NCI-H2227 (cell line): ENCODE measurements at regions not wholly inside any gene's neighbourhood (a gene's known extent, or its start where the extent isn't known, plus 50 kb on each side); places are given as distances from the start of the nearest gene placed in this dataset.
A peak's percentile ranks its signal among the peaks of the same experiment; 100 is the strongest.
"Not testable (repeated sequence)": the region's sequence is repeated elsewhere in the genome, so short reads cannot be mapped to it uniquely, and the experiment has no call there.

Experiments
- DNase-seq: peaks from one replicate; lab custom pipeline; 2025; ENCODE audit not compliant: unreplicated experiment; lab: John Stamatoyannopoulos, UW

DNA sequence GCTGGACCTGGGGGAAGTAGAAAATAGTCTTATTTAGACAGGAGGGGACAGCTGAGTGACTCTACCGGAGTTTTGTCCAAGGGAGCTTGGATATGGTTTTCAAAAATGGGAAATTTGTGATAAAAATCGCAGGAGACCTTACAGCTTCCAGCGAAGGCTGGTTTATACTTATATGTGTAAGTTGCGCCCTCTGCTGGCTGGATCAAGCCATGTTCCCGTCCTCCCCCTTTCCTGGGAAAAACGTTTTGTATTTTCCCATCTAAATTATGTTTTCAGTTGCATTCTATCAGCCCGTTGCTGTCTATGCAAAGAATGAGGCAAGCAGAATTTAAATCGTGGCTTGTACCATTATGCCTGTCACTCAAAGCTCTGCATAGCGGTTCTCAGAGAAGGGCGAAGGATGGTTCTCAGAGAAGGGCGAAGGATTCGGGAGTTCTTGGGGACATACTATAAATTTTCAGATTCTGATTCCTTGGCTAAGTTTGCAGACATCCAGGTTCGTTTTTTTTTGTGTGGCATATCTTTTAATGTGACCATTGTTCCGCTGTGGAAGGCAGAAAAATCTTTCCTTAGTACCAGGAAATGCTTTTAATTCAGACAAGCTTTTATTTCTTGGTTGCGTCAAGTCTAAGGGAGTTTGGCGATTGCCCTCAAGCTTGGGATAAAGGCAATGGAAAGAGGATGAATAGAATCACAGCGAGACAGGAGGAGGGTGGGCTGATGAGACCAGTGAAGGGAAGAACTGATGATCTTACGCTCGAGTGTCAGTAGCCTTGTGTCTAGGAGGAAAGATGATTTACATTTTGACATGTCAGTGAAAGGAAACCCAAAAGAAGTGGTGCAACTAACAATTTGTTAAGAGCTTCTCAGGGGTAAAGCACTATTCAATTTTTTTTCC, 128.5 kb upstream of the ARX start:
- DNase-seq: peak; percentile 78

DNA sequence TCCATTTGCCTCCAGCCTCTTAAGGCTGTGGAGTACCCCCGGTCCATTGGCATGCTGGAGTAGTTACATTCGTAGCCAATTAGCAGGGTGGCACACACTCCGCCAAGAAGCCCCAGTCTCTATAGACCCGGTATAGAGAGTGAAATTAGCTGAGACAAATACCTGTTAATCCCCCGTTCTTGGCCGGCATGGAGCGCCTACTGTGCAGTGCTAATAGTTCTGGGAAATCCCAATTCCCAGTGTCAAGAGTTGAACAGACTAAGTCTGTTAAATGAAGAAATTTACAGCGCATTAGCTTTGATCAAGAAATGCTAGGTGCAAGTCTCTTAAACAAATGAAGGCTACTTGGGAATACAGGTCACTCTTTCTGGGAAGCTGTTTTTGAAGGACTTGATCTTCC, 127.8 kb upstream of the ARX start:
- DNase-seq: no peak

DNA sequence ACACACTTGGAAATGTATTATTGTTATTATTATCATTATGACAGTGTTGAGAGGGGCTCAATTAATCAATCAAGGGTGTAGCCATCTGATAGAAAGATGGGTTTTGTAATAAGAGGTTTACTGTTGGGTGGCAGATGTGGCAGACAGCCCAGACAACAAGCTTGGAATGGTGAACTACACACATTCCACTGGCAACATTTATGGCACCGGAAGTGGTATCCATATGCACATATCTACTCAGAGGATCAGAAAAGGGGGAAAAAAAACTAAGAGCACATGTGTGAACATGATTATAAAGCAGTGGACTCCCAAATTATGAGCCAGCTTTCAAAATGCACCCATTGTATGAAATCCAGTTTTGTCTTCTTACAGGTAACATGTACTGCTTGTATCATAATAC, 125.9 kb upstream of the ARX start:
- no peak for DNase-seq

DNA sequence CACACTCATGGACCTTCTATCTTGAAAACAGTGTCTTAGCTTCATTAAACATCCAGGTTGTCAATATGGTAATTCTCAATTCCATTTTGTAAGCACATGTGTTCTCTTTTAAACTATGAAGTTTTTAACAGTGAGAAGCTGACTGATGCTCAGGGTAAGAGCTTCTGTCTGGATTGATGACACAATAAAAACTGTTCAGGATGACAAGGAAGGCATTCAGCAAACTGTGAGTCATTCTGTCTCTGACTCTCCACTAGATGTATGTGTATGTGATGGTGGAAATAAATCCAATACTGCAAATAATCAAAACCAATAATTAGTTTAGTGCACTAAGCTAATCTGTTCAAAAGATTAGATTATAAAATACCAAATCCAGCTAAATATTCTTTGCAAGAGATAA, 115.3 kb upstream of the ARX start:
- DNase-seq: no peak

DNA sequence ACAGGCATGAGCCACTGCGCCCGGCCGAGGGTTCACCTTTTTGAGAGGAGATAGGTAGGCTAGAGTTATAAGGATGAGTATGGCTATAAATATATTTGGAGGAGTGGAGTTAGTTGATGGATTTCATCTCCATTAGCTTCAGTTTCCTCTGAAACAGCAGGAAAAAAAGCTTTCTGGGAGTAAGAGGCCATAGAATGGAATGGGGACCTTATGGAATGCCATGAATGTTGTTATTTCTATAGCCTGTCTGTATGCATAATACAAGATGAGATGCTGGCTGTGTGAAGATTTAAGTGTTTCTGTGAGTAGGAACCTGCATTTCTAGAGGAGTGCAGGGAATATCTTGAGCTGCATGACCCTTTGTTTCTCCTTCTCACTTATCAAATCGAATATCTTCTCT, 114.9 kb upstream of the ARX start:
- no peak for DNase-seq

DNA sequence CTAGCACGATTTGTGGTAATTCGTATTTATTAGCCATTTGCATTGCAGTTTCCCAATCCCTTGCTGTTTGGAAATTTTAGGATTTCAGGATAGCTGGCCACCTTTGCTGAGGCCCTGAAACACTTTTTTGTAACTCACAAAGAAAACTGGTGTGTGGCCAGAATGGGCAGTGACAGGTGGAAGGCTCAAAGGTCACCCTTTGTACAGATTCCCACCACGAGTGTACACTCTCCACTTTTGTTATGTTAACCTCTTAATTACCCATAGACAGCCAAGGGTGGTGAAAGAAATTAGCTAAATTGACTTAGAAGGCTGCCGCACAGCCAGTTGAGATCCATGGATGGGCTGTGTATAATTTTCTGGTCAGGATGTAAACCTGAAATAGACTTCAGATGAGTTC, 109.7 kb upstream of the ARX start:
- no peak for DNase-seq

DNA sequence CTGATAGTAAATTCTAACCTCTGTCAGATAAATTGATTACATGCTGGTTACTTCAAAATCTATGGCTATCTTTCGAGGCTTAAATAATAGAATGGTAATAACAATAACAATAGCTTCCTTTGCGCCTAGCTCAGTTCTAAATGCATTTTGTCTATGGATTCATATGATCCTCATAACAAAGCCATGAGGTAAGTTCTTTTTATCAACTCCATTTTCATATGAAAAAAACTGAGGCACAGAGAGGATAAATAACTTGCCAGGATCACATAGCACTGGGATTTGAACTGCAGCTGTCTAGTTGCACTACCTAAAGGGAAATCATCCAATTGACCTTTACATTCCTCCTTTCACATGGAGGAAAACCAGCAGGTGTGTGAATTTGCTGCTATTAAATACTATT, 108.6 kb upstream of the ARX start:
- no peak for DNase-seq

DNA sequence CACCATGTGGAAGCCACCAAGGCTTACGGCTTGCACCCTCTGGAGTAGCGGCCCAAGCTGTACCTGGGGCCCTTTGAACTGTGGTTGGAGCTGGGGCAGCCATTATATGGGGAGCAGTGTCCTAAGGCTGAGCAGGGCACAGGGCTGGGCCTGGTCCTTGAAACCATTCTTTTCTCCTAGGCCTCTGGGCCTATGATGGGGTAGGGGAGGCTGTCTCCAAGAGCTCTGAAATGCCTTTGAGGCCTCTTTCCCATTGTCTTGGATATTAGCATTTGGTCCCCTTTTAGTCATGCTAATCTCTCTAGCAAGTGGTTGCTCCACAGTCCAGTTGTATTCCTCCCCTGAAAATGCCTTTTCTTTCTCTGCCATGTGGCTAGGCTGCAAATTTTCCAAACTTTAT, 96.4 kb upstream of the ARX start:
- DNase-seq: no peak

DNA sequence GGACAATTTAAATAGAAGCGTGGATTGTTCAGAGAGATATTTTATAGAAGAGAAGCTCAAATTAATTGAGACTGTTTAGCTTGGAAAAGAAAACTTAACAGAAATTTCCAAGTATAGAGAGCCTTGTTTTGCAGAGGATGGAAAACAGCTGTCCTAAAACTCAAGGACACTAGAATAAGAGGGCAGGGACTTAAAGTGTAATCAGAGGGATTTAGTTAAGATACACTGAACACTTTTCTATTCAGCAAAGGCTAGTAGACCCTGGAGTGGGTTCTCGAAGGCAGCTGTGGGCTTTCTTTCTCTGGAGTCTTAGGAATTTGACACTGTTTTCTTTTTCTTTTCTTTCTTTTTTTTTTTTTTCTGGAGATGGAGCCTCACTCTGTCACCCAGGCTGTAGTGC, 92.7 kb upstream of the ARX start:
- DNase-seq: no peak

DNA sequence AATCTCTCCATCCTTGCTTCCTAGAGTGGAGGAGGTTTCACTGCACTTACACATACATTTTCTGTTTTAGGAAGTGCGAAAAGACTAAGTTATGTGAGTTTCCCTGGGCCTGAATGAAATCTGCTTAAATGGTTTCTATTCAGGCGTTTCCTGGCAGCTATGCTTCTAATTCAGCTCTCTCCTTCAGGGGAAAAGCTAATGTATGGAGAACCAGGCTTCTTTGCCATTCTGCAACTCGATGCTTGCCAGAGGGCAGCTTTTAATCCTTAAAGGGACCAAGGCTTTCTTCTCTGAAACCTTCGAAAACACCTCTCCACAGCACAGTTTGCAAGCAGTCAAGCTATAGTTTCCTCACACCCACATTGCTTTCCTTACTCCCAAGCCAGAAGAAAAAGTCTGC, 89.5 kb upstream of the ARX start:
- DNase-seq: no peak

DNA sequence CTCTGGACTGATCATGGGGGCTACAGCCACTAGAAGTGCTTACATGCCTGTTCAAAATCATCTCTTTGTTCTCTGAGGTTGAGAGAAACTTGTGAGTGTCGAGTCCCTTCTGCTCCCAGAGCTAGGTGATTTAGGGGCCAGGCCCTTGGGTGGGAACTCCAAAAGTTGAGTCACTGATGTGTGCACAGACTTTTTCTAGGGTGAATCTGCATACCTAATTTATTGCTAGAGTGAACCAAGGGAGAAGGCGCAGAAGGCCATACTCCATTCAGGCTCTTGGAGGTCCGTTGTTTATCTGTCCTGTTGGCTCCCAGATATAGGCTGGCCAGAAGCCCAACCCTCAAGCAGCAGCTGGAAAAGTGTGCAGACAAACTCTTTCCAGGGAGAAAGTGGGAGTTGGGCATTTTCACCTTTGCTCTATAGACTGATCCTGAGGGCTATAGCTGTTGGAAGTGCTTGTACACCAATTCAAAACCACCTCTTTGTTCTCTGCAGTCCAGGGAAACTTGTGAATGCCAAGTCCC, 80.8 kb upstream of the ARX start:
- DNase-seq: no peak

DNA sequence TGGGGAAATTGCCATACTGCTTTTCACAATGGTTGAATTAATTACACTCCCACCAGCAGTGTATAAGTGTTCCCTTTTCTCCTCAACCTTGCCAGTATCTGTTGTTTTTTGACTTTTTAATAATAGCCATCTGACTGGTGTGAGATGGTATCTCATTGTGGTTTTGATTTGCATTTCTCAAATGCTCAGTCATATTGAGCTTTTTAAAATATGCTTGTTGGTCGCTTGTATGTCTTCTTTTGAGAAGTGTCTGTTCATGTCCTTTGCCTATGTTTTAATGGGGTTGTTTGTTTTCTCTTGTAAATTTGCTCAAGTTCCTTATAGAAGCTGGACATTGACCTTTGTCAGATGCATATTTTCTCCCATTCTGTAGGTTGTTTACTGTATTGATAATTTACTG, 75.4 kb upstream of the ARX start:
- DNase-seq: not testable (repeated sequence)

DNA sequence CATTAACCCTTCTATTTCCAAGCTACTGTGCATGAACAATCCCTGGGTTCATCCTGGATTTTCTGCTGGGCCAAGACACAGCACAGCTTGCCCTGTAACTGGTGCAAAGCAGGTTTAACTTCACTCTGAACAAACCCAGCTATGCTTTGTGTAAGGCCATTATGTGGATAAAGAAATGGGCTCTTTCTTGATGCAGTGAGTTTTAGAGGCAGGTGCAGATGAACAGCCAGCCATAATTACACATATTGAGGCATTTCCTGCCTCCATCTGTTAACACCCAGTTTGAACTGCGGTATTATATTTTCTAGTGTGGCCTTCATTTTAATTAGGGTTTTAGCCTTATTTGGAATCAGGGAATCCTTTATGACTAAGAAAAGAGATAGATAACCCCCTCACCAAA, 68.7 kb upstream of the ARX start:
- DNase-seq: peak; percentile 8

DNA sequence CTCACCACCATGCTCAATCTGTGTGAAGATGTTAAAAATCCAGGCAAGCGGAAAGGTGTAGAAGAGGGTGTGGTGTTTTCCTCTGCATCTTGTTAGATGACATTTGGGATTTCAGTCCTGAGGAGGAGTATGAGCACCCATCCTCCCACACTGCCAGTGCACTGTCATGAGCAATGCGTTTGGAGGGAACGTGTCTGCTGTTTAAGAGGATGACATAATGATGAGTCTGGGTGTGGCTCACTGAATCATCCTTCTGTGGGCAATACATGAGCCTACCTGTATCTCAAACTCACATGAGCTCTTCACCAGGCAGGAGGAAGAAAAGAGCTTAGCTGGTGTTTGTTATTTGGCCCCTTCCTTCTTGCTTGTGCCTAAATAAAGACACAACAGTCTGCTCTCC, 67.9 kb upstream of the ARX start:
- DNase-seq: no peak

DNA sequence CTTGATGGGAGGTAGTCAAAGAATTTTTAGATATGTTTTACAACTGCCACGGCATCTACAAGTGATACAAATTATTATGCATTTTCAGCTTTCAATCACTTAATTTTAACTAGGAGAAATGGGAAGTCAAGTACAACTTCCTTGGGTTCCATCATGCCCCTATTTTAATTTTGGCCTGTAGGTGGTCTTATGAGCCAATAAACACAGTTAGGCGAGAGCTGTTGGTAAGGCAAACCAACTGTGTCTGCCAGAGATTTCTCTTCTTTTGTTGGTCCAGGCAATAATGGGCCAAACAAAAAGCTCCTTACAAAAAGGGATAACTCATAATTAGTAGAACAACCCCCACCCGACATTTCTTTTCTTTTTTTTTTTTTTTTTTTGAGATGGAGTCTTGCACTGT, 63.3 kb upstream of the ARX start:
- no peak for DNase-seq

DNA sequence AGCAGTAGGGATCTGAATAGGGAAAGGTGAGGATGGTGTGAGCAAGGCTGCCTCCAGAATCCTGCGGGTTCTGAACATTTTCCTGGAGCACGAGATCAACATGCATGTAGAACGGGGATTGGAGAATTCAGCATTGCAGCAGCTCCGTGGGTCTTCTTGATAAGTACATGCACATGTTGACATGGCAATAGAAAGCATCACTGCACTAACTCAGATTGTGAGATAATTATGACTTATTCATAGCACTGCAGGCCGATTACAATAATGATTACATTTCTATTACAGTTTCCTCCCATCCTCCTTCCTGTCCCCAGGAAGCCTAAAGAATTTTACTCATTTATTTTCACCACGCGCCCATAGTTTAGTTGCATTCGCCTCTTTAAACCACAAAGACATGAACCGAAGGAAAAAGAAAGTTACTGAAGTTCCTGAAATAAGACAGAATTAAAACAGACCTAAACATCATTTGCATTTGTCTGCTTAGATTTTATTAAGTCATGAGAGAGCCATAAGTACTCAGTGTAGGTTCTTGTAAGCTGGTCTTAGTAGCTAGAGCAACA, 61.3 kb upstream of the ARX start:
- no peak for DNase-seq

DNA sequence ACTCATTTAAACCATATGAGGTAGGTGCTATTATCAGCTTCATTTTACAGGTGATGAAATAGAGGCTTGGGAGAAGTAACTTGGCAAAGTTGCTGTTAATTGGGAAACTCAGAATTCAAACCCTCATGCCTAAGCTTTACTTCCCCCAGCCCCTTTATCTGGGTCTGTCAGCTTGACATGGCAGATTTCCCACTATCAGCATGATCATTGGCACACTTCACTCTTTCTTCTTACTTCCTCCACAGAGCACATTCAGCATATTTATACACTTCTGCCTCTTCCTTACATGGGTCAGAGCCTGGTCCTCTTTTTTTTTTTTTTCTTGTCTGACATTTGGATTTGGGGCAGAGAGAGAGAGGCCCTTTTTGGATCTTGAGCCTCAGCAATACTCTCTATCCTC, 56.5 kb upstream of the ARX start:
- DNase-seq: no peak

DNA sequence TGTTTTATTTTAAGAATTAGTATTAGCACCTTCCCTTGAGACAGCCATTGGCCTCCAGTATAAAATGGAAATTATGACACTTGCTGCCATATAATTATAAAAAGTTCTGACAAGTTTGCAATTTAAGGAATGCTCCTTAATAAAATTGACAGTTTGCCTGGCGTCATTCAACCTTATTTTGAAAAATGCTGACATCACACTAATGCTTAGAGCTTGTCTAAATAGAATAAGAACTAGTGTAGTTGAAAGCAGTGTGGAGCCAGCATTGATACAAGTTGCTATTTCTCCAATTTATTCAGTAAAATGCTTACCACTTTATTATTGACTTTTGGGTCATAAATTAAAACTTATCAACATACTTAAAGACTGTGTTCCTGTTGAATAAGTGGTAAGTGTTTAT, 54.3 kb upstream of the ARX start:
- no peak for DNase-seq

DNA sequence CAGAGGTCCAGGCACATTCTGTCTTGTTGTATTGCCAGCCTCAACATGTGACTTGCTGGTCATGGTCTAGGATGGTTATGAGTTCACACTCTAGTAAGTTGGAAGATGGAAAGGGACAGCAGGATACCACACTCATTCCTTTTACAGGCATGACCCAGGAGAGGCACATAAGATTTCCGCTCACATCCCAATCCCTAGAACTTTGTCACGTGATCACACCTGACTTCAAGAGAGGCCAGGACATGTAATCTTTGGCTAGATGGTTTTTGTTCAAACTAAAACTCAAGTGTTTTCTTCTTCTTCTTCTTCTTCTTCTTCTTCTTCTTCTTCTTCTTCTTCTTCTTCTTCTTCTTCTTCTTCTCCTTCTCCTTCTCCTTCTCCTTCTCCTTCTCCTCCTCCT, 53.4 kb upstream of the ARX start:
- DNase-seq: no peak

DNA sequence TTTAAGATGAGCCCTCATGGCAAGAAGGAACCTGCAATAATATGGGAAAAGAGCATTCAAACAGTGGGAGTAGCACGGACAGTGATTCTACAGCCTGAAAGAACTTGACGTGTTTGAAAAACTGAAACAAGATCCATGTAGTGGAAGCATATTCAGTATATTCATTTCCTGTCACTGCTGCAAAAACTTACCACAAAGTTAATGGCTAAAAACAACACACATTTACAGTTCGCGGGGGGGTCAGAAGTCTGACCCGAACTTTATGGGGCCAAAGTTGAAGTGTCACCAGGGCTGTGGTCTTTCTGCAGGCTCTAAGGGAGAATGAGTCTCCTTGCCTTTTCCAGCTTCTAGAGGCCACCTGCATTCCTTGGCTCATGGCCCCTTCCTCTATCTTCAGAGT, 52.6 kb upstream of the ARX start:
- DNase-seq: no peak

DNA sequence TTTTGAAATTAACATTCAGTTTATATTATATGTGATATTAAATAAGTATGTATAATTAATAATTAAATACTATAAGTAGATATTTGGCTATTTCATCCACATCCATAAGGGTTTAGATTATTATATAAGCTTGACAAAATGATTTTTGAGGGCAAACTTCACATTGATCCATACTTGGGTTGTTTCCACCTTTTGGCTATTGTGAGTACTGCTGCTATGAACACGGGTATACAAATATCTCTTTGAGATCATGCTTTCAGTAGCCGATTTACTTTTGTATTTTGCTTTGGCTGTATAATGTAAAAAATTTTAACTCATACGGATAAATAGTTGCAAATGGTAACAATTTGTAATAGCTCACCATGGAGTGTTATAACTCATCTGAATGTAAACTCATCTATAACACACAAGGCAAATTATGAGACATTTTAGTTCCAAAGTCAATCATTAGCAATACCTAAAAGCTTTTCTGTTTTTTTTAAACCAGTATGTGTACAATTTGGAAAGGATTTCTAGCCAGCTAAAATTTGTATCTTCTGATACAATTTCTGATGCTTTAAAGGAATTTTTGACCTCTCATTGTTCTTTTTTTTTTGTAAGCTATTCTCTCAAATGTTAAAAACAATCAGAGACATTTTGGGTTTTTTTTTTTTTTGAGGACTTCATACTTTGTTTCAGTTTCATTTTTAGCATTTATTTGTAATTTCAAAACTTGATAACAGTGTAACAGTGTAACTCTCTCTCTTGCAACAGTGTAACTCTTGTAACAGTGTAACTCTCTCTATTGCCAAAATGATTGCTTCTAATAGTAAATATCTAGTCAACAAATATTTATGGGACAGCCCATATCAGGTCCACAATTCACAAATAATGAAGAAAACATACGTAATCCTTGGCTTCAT, 51.8 kb upstream of the ARX start:
- DNase-seq: no peak

DNA sequence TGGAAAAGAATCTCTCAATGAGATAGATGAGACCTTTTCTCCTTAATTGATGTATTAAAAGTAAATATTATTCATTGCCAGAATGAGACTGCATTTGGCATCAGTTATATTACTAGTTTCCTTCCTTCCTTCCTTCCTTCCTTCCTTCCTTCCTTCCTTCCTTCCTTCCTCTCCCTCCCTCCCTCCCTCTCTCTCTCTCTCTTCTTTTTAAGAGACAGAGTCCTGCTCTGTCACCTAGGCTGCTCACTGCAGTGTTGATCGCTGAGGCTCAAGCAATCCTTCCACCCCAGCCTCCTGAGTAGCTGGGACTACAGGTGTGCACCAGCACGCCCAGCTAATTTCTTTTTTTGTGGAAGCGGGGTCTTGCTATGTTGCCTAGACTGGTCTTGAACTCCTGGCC, 50.4 kb upstream of the ARX start:
- no peak for DNase-seq
